Activated T-helper 9 cell treated with anti-CD3 and anti-CD28 coated beads, Interleukin-2, amount 50 U/mL, for 16 hours (primary cell): ENCODE measurements at regions not wholly inside any gene's neighbourhood (a gene's known extent, or its start where the extent isn't known, plus 50 kb on each side); places are given as distances from the start of the nearest gene placed in this dataset.
A peak's percentile ranks its signal among the peaks of the same experiment; 100 is the strongest.
"Not testable (repeated sequence)": the region's sequence is repeated elsewhere in the genome, so short reads cannot be mapped to it uniquely, and the experiment has no call there.

Experiments
- DNase-seq: peaks from one replicate; pipeline ENCODE4 v3.0.0-alpha.2; 2020; ENCODE audit warnings: low read depth

DNA sequence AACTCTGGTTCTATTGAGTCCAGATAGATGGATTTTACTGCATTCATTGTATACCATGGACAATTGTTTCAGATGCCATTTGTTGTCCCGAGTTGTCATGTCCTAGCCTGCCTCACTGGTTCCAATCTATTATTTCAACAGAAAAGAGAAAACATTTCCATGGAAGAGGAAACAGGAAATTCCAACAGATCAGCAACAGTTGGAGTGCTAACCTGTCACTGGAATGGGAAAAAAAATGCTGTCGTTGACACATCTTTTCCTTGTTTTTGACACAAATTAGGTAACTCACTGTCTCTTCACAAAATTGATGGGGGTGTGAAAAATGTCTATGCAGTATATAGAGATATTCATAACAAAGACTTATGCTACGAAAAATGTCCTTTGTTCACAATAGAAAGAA, 432.0 kb upstream of the TBL1XR1 start:
- no peak for DNase-seq

DNA sequence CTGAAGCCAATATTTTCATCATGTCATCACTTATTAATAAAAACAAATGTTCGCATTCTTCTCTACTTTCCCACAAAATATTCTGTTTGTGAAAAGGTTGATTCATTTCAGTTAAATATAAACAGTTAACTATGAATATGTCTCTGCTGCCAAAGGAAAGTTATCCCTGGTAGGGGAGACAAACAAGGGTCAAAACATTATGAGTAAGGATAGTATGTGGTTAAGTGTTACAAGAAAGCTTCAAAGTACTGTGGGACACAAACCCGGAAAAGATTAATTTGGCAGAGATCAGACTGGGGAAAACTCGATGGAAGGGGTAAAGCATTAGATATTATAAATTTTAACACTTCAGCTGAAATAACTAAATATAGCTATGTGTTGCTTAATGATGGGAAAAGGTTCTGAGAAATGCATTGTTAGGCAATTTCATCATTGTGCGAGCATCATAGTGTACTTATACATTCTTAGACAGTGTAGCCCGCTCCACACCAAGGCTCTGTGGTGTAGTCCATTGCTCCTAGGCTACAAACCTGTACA, 436.5 kb upstream of the TBL1XR1 start:
- no peak for DNase-seq

DNA sequence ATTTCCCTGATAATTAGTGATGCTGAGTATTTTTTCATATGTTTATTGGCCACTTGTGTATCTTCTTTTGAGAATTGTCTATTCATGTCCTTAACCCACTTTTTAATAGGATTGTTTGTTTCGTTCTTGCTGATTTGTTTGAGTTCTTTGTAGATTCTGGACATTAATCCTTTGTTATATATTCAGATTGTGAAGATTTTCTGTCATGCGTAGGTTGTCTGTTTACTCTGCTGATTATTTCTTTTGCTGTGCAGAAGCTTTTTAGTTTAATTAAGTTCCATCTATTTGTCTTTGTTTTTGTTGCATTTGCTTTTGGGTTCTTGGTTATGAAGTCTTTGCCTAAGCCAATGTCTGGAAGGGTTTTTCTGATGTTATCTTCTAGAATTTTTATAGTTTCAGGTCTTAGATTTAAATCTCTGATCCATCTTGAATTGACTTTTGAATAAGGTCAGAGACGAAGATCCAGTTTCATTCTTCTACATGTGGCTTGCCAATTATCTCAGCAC, 438.4 kb upstream of the TBL1XR1 start:
- not testable (repeated sequence) for DNase-seq

DNA sequence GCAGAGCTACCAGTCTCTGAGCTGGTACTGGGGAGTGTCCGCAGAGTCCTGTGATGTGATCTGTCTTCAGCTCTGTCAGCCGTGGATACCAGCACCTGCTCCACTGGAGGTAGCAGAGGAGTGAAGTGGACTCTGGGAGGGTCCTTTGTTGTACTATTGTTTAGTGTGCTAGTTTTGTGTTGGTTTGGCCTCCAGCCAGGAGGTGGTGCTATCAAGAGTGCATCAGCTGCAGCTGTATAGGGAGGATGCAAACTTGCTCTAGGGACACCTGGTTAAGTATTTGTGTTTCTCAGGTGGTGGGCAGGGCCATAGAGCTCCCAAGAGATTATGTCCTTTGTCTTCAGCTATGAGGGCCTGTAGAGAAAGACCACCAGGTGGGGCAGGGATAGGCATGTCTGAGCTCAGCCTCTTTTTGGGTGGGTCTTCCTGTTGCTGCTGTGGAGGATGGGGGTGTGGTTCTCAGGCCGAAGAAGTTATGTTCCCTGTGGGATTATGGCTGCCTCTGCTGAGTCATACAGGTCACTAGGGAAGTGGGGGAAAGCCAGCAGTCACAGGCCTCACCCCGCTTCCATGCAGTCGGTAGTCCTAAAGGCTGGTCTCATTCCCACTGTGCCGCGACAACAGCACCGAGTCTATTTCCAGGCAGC, 443.2 kb upstream of the TBL1XR1 start:
- no peak for DNase-seq

DNA sequence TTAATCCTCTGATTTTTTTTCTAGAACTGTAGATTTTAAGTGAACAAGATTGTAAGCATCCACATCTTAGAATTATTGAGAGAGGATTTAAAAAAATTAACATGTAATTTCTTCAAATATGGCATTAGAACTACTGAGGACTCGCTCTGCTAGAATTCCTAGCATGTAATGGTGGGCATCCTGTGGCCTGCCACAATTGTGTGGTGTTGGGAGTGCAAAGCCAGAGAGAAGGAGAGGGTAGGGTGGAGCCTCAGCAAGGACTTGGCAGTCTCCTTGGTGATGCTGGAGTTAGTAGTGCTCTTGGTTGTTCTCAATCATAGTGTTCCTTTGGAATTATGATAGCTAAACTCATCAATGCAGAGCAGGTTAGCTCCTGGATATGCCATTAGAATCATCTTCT, 443.9 kb upstream of the TBL1XR1 start:
- no peak for DNase-seq

DNA sequence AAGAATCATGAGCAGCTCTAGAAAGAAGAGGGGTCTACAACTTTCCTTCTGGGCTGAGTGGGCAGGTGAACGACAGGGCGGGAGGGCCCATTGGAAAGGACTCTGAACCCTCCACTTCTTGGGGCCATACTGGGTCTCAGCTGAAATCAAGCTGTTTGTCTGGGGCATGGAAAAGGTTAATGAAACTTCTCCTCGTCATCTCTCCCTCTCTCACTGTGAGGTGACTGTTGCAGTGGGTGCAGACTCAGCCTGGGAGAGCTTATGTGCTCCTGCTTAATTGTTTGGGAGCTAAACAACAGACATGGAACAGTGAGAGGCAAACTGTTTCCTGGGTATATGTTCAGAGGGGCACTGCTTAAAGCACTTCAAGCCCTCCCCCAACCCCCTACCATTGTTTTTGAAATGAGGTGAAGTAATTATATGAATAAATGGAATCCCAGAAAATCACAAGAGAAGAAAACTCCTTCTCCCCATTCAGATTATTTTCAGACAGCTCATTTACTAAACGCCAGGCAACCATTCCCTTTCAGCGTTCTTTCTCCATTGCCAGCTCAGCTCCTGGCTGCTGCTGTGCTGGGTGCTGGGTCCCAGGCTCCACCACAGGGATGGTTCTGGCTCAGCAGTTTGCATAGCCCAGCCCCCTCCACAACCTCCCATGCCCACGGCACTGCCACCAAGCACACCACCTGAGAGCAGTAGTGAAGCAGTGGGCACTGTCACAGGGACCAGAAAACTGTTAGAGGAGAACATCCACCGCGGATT, 444.9 kb upstream of the TBL1XR1 start:
- DNase-seq = no peak

DNA sequence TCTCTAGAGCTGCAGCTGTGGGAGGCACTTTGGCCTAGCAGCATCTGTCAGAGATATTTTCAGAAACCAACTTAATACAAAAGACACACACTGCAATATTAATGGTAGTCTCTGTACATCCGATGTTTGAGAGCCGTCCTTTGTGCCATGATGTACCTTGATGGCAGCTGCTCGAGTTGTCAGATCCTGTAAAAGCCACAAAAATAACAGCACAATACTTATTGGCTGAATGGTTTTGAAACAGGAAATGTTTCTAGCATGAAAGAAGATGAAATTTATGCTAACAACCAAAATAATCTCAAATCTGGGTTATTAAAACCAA, 445.5 kb upstream of the TBL1XR1 start:
- no peak for DNase-seq

DNA sequence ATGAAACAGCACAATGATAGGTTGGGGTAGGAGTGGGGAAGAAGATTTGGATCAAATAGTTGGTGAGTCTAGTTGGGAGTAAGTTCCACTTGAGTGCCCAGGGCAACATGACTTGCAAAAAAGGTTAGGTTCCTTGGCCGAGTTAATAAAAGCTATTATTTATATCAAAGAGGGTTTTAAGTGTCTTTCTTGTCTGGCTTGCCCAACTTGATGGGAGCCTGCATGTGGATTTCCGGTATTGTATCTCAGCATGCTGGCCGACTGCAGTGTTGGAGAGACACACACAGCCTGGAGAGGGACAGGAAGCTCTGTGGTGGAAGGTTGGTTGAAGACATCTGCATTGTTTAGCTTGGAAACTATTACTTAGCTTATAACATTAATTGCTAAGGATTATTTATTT, 449.5 kb upstream of the TBL1XR1 start:
- DNase-seq = no peak

DNA sequence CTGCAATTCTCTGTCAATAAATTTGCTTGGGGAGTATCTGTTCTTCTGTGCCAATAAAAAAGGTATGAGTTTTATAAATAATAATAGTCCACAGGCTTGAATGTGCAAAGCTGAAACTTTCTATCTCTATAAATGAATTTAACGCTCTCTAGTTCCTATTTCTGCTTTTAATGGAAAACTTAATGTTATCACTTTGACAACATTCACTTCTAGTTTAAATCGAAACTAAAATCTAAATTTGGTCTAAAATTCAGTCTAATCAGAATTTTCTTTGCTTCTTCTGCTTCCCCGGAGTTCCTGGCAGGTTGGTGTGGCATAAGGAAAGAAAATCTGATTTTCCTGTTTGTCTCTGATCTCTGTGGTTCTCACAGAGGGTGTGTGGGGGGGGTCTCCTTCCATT, 450.1 kb upstream of the TBL1XR1 start:
- DNase-seq = no peak

DNA sequence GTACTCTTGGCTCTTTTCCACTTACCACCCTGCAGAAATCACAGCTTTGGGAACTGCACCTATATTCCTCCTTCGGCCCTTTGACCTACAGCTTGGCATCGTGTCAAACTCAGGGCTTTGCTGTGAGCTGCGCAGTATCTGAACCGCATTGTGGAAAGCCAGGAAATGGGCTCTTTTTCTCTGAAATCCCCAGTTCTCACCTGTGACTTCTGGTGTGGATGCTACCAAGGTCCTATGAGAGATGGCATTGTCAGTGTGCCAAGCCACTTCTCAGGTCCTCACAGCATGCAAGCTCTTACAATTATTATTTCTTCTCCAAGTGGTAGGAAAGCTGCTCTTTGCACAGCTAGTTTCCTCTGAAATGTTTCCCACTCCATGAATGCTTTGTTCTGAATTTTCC, 450.6 kb upstream of the TBL1XR1 start:
- no peak for DNase-seq

DNA sequence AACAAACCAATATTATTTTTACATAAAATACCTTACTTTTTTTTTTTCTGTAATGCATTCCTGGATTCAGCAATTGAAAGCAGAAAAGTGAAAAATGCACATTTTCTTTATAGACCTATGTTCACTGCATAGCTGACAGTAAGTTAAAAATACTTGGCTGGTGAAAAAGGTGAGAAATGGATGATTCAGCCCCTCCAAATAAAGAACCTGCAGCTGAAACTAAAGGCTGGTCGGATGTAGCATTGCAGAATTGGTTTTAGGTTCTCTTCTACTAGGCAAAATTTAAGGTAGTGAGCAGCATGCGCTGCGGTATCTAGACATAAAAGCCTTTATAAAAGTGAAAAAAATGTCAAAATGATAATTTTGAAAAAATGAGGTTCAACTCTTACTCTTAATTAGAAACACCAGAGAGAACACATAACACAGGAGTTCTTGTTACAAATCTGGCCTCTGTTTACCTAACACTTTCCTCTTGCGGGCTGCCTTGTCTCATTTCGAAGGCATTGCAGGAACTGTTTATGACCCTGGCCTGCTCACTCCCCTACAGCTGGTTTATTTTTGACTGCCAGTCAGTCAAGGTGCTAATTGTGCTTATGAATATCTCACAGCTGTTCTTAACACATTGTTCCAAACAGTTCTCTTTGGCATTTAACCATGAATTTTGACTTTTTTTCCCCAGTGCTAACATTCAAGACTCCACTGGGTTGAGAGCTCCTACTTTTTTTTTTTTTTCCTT, 455.4 kb upstream of the TBL1XR1 start:
- DNase-seq = no peak

DNA sequence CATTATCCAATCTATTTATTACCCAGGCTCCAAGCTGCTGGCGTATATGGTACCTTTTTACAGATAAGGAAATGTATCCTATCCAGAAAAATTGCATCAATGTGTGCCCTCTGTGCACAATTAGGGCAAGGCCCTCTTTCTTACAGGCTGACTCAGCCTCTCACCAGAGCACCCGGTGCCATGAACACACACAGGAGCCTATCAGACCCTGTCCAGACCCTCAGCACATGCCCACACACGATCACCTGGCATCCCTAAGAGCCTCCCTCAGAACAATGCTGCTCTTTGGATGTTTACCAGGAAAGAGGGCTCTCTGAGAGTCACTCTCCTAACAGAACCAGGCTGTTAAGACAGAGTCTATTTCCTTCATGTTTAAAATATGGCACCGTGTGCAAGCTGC, 460.0 kb upstream of the TBL1XR1 start:
- no peak for DNase-seq

DNA sequence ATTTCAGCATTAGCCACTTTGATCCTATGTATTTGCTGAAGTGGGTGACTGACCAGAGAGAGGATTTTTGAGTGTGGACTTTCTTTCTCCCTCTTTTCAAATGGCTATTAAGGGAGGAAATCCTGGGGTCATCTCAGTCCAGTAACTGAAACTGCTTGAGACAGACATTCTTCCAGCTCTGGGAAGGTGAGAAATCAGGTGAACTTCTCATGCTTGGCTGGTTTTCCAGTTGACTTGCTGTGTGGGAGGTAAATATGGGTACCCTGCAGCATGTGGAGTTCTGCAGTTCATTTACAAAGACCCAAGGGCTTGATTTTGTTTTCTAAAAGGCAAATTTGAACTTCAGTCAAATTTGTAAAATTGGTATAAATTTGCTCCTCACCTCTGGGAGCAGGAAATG, 461.1 kb upstream of the TBL1XR1 start:
- DNase-seq = no peak

DNA sequence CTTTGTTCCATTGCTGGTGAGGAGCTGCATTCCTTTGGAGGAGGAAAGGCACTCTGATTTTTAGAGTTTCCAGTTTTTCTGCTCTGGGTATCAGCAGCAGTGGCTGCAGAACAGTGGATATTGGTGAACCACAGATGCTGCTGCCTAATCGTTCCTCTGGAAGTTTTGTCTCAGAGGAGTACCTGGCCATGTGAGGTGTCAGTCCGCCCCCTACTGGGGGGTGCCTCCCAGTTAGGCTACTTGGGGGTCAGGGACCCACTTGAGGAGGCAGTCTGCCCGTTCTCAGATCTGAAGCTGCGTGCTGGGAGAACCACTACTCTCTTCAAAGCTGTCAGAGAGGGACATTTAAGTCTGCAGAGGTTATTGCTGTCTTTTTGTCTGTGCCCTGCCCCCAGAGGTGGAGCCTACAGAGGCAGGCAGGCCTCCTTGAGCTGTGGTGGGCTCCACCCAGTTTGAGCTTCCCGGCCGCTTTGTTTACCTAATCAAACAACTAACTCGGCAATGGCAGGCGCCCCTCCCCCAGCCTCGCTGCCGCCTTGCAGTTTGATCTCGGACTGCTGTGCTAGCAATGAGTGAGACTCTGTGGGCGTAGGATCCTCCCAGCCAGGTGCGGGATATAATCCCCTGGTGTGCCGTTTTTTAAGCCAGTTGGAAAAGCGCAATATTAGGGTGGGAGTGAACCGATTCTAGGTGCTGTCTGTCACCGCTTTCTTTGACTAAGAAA, 467.3 kb upstream of the TBL1XR1 start:
- DNase-seq = peak; percentile 12

DNA sequence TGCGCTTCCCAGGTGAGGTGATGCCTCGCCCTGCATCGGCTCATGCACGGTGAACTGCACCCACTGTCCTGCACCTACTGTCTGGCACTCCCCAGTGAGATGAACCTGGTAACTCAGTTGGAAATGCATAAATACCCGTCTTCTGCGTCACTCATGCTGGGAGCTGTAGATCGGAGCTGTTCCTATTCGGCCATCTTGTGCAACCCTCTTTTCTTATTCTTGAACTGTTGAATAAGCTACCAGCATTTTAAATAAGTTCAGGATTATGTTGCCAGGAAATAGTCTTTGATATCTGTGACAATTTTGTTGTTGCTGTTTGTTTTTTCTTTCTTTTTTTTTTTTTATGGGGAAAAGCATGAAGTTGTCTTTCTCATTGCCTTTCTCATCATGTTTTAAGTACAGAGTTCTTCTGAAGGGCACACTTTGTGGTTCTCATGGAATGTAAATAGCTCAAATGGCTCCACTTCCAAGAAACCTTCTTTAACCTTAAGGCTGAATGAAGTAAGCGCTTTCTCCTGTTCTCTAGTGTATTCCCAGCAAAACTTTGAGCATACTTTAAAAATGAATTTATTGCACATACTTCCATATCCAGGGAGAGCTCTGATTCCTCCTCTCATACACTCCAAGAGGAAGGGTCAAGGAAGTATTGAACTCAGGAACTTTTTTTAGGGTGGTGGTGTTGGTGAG, 468.0 kb upstream of the TBL1XR1 start:
- no peak for DNase-seq

DNA sequence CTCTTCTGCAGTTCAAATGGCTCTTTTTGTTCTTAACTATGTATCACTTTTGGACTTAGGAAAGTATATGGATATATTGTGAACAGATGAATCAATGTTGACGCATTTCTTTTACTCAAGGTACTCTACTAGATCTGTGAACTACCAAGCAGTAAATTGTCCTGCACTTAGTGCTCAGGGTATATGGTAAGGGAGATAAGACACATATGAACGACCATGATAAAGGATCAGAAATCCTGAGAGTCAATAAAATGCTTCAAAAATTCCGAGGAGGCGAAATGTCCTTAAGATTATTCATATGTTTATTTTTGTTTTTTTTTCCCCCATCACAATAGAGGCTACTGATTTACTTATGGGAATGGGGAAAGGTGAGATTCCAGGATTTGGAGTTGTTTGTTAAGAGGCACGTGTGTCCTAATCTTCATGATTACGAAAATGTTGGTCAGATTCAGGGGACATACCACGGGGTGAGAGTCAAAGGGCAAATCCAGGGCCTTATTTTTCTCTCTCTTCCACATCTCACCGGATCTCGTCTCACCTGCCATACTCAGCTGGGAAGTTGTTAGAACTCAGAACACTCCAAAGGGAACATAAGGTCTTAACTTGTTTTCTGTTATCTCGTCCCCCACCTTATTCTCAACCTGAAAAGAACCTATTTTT, 475.1 kb upstream of the TBL1XR1 start:
- no peak for DNase-seq

DNA sequence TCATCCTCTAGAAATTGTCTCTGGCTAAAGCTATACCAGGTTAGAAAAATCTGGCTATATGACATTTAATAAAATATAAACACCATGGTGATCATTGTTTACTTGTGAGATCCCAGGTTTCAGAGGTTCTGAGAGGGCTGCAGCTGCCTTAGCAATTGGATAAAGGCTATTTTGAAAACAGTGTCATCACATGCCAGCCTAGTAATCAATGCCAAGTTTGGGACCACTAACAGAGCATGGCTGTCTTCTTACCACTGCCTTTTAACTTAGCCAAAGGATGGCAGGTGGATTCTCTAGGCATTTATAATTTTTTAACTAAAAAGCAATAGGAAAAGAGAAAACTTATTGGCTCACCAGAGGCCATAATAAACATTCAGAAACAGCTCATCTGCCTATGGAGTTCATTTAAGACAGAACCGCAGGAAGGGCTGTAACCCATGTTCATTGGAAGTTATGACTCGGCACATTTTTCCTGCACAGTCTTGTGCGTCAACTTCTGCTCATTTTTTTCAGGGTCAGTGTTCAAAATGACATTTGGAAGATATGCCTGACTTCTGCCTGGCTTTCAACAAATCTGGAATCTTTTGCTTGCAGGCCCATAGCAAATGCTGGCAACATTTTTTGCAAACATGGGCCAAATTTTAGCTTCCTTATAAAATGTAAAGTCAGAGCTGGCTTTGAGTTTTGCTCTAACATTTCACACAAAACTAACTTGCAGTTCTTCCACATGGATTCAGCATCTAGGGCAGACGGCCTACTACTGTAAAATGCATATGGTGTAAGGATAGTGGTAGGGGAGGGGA, 476.0 kb upstream of the TBL1XR1 start:
- no peak for DNase-seq

DNA sequence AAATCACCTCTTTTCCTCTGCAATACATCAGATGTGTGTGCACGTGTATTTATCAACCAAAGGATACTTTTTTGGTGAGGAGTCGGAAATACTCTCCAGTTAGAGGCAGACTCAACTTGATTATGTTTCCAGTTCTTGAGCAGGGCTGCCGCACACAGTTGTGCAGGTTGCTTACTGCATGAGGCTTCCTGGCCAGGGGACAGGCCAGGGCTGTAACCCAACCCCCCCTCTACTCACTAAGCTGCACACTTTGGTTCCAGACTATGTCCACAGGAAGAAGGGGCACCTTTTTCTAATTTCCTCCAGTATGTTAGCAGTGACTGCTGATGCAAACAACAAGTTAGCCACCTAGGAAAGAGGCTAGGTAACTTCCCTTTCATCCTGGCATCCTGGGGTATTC, 476.9 kb upstream of the TBL1XR1 start:
- DNase-seq = no peak

DNA sequence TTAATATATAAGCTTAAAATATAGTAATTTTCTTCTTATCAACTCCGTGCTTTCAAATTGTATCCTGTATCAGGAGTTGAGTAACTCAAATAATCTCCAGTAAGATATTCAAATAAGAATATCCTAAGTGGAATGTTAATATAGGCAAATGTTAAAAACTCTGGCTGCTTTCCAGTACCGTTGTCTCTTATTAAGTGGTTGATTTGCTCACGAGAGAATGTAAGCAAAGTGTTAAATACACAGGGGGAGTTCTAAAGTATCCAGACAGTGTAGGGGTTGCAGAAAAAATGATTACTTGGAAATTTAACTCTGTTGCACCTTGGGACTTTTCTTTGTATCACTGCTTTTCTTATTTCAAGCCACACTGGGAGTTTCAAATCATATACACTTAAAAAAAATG, 478.9 kb upstream of the TBL1XR1 start:
- DNase-seq = no peak

DNA sequence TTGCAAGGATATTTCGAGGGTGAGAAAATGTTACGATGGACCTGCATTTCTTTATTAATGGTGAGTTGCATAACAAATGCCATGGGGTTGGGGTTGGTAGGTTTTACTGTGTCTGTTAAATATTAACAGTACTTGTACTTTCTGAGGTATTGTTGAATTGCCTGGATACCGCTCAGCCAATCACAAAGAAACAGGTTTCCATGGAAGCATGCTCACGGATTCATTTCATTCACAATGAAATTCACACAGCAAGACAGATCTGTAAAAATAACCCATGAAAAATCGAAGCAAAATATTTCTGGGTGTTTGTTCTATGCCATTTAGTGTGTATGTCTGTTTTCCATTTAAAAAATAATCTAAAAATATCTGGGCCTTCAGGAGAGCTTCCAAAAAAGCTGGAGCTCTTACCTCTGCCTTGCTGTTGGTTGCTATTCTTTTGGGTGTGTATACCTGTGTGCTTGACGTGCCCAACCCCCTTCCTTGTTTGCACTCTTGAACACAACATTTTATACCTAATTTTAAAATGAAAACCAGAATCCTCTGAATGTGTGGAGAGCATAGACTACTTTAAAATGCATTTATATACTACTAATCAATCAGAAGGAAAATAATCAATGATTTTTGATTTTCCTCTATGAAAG, 479.8 kb upstream of the TBL1XR1 start:
- DNase-seq = no peak
